Panc1 (cell line): ENCODE measurements at regions not wholly inside any gene's neighbourhood (a gene's known extent, or its start where the extent isn't known, plus 50 kb on each side); places are given as distances from the start of the nearest gene placed in this dataset.

Experiments
- POLR2AphosphoS5 ChIP-seq: IDR thresholded peaks from 2 replicates; pipeline ENCODE4 v1.6.1; 2012; ENCODE audit warnings: mild to moderate bottlenecking, low read depth, low read length, moderate library complexity
- TF ChIP-seq, protein P1 (sequence below): fragments of 450-650 bp; IDR thresholded peaks from 2 replicates; pipeline ENCODE4 v1.5.1; 2017; ENCODE audit warnings: mild to moderate bottlenecking

DNA sequence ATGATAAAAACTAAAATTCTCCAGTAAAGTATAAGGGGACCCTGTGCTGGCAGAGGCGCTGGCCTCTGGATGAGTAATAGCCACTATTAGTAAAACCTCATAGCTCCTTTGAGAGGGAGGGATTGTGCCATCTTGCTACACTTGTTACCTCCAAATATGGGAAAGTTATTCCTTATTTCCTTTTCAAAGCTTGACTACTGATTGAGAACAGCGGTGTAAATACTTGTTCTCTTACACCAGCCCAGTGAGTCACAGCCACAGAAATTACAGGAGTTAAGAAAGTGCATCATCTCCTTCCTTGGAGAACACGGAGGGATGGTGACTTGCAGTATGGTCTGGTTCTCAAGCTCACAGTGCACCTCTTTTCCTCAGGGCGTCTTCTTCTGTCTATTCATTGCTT, 379.0 kb downstream of the EFNB2 start:
- TF ChIP-seq, protein P1, sequence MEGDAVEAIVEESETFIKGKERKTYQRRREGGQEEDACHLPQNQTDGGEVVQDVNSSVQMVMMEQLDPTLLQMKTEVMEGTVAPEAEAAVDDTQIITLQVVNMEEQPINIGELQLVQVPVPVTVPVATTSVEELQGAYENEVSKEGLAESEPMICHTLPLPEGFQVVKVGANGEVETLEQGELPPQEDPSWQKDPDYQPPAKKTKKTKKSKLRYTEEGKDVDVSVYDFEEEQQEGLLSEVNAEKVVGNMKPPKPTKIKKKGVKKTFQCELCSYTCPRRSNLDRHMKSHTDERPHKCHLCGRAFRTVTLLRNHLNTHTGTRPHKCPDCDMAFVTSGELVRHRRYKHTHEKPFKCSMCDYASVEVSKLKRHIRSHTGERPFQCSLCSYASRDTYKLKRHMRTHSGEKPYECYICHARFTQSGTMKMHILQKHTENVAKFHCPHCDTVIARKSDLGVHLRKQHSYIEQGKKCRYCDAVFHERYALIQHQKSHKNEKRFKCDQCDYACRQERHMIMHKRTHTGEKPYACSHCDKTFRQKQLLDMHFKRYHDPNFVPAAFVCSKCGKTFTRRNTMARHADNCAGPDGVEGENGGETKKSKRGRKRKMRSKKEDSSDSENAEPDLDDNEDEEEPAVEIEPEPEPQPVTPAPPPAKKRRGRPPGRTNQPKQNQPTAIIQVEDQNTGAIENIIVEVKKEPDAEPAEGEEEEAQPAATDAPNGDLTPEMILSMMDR = no peak
- TF ChIP-seq POLR2AphosphoS5 = no peak
